ENCODE measurements at regions not wholly inside any gene's neighbourhood (a gene's known extent, or its start where the extent isn't known, plus 50 kb on each side); places are given as distances from the start of the nearest gene placed in this dataset.

DNA sequence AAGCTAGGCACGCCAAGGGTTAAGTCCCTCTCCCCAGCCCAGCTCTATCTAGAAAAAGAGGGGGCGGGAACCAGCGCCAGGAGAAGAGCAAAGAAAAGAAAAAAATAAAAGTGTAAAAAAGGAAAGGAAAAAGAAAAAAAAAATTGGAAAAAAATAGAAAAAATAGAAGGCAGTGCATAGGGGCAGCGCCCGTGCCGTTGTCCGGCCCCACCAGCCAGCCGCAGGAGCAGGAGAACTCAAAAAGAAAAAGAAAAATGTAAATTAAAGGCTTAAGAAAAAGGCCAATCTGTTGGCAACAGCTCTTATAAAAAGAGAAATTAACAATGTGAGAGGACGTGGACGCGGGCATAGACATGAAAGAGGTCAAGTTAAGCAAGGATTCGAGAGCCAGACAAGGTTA is 105.4 kb upstream of the ZNF98 start (continued):
- TF ChIP-seq, protein P1, sequence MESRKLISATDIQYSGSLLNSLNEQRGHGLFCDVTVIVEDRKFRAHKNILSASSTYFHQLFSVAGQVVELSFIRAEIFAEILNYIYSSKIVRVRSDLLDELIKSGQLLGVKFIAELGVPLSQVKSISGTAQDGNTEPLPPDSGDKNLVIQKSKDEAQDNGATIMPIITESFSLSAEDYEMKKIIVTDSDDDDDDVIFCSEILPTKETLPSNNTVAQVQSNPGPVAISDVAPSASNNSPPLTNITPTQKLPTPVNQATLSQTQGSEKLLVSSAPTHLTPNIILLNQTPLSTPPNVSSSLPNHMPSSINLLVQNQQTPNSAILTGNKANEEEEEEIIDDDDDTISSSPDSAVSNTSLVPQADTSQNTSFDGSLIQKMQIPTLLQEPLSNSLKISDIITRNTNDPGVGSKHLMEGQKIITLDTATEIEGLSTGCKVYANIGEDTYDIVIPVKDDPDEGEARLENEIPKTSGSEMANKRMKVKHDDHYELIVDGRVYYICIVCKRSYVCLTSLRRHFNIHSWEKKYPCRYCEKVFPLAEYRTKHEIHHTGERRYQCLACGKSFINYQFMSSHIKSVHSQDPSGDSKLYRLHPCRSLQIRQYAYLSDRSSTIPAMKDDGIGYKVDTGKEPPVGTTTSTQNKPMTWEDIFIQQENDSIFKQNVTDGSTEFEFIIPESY (IDR thresholded peaks at IDR 0.05): no peak
- TF ChIP-seq, protein P2, sequence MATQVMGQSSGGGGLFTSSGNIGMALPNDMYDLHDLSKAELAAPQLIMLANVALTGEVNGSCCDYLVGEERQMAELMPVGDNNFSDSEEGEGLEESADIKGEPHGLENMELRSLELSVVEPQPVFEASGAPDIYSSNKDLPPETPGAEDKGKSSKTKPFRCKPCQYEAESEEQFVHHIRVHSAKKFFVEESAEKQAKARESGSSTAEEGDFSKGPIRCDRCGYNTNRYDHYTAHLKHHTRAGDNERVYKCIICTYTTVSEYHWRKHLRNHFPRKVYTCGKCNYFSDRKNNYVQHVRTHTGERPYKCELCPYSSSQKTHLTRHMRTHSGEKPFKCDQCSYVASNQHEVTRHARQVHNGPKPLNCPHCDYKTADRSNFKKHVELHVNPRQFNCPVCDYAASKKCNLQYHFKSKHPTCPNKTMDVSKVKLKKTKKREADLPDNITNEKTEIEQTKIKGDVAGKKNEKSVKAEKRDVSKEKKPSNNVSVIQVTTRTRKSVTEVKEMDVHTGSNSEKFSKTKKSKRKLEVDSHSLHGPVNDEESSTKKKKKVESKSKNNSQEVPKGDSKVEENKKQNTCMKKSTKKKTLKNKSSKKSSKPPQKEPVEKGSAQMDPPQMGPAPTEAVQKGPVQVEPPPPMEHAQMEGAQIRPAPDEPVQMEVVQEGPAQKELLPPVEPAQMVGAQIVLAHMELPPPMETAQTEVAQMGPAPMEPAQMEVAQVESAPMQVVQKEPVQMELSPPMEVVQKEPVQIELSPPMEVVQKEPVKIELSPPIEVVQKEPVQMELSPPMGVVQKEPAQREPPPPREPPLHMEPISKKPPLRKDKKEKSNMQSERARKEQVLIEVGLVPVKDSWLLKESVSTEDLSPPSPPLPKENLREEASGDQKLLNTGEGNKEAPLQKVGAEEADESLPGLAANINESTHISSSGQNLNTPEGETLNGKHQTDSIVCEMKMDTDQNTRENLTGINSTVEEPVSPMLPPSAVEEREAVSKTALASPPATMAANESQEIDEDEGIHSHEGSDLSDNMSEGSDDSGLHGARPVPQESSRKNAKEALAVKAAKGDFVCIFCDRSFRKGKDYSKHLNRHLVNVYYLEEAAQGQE (IDR thresholded peaks at IDR 0.05; ENCODE audit: low read depth, low read length): no peak
- TF ChIP-seq KAT2A (conservative IDR thresholded peaks at IDR 0.05; ENCODE audit: control insufficient read depth, low read depth, low read length): no peak
- TF ChIP-seq RAD51 (IDR thresholded peaks at IDR 0.05): no peak

DNA sequence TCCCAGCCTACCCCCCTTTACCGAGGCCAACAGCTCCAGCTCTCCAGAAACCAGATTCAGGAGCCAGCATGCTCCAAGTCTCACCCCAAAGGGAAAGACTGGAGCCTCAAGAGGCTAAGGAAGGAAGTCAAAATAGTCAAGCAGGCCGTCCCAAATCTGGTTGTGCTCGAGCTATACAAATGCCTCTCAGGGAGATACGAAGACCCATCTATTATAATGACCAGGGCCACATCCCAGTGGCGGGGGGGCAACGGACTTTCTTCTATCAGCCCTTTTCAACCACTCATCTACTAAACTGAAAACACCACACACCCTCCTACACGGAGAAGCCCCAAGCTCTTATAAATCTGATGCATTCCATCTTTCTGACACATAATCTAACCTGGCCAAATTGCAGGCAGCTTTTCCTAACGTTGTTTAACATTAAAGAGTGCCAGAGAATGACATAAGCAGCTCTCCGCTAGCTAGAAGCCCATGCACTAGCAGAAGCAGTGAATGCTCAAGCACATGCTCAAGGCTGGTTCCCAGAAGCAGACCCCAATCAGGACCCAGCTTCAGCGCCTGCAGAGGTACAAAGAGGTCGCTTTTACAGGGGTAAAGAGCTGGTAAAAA is 104.6 kb upstream of the ZNF98 start:
- no peak overlapping the region for H3K9ac ChIP-seq (ENCODE audit: control insufficient read depth, insufficient read depth, low read length)
- no peaks in the 10 kb centered on the region; the same call in 2 of the 3 replicates for H3K9me3 ChIP-seq (replicated peaks; ENCODE audit: control insufficient read depth, insufficient read depth, low read length)
- no peak for DNase-seq (ENCODE audit: low read depth, low spot score)
- WGBS (ENCODE audit: insufficient coverage, insufficient replicate concordance, low lambda C conversion rate, missing lambda C conversion rate): 19% methylated on average over 8 of the region's 11 CpGs
- H2AFZ ChIP-seq (ENCODE audit: control insufficient read depth, low read depth, low read length): no peak overlapping the region
- no peaks in the 10 kb centered on the region for H3K36me3 ChIP-seq (ENCODE audit: control insufficient read depth in 2 of 2, insufficient read depth in 2 of 2, low read length in 1 of 2)
- CTCF ChIA-PET: no interaction called here
- in situ Hi-C loops (cut with MboI): no loop called here
- TF ChIP-seq, protein P3, sequence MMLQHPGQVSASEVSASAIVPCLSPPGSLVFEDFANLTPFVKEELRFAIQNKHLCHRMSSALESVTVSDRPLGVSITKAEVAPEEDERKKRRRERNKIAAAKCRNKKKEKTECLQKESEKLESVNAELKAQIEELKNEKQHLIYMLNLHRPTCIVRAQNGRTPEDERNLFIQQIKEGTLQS (IDR thresholded peaks at IDR 0.05; ENCODE audit: borderline replicate concordance, extremely low read depth, low read depth, low read length): no peak
- TF ChIP-seq ZNF217 (IDR thresholded peaks at IDR 0.05) (no peak), SIN3A (IDR thresholded peaks at IDR 0.05; ENCODE audit: low read depth, low read length) (no peak), ZSCAN29 (IDR thresholded peaks at IDR 0.05) (no peak), TAF1 (IDR thresholded peaks at IDR 0.05; ENCODE audit: borderline replicate concordance, low read depth, low read length) (no peak), ASH2L (IDR thresholded peaks at IDR 0.05; ENCODE audit: borderline replicate concordance, low read depth) (no peak), ZNF274 (IDR thresholded peaks at IDR 0.05; ENCODE audit: insufficient read depth, insufficient read length) (no peak), RAD21 (IDR thresholded peaks at IDR 0.05; ENCODE audit: insufficient read depth, low read depth, low read length) (no peak), ATF7 (IDR thresholded peaks at IDR 0.05; ENCODE audit: low read depth) (no peak)
- TF ChIP-seq, protein P4, sequence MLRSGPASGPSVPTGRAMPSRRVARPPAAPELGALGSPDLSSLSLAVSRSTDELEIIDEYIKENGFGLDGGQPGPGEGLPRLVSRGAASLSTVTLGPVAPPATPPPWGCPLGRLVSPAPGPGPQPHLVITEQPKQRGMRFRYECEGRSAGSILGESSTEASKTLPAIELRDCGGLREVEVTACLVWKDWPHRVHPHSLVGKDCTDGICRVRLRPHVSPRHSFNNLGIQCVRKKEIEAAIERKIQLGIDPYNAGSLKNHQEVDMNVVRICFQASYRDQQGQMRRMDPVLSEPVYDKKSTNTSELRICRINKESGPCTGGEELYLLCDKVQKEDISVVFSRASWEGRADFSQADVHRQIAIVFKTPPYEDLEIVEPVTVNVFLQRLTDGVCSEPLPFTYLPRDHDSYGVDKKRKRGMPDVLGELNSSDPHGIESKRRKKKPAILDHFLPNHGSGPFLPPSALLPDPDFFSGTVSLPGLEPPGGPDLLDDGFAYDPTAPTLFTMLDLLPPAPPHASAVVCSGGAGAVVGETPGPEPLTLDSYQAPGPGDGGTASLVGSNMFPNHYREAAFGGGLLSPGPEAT (IDR thresholded peaks at IDR 0.05; ENCODE audit: low read depth): no peak
- FAIRE-seq: no peak
- H3K27ac ChIP-seq (ENCODE audit: control insufficient read depth, insufficient read depth): no peak overlapping the region
- no peaks in the 10 kb centered on the region for H4K20me1 ChIP-seq (ENCODE audit: control insufficient read depth, insufficient read depth)
- no peaks in the 10 kb centered on the region for H3K79me2 ChIP-seq (ENCODE audit: control insufficient read depth, insufficient read depth, low read length)
- intact Hi-C loops (cut with micrococcal nuclease; ENCODE audit: unreplicated experiment): no loop called here
- RAD21 ChIA-PET (ENCODE audit: unreplicated experiment): no interaction called here
- SMC1A ChIA-PET (ENCODE audit: uncharacterized antibody, unreplicated experiment): no interaction called here
- H3K4me2 ChIP-seq (ENCODE audit: control insufficient read depth, insufficient read depth): no peak overlapping the region
- POLR2A ChIA-PET: interaction anchor here (0.6 kb wide), 1 partner anchor 62 kb away, joined by 7 read pairs; no protein-coding TSS in a partner anchor
- H3K4me3 ChIP-seq: no peak overlapping the region
- H3K4me1 ChIP-seq (ENCODE audit: control insufficient read depth, insufficient read depth, low read length): no peaks in the 10 kb centered on the region
- ATAC-seq: no peak
- BruUV-seq (replicated peaks): no TSS peak
- H3K27me3 ChIP-seq (replicated peaks in 1 of 2; ENCODE audit: control insufficient read depth in 2 of 2, insufficient read depth in 2 of 2, low read length in 1 of 2): no peaks in the 10 kb centered on the region
